Spleen (tissue), 7 donors: ENCODE measurements at regions not wholly inside any gene's neighbourhood (a gene's known extent, or its start where the extent isn't known, plus 50 kb on each side); places are given as distances from the start of the nearest gene placed in this dataset.

Source experiments
- POLR2A ChIP-seq, 3 donors: fragments of 450-650 bp; IDR thresholded peaks; one replicate each; pipeline ENCODE4 v1.5.1; 2017; ENCODE audit warnings: antibody characterized with exemption in 3 of 3, mild to moderate bottlenecking in 1 of 3
- POLR2AphosphoS5 ChIP-seq, 3 donors: sonication (generic); formaldehyde crosslinking; IDR thresholded peaks; one replicate each; pipeline ENCODE4 v1.5.1; 2017; ENCODE audit warnings: antibody characterized with exemption in 3 of 3
- TF ChIP-seq, protein P1 (sequence below), 11 experiments: fragments of 200-600 bp in 7 of 11; fragments of 450-650 bp in 4 of 11; sonication (generic) in 4 of 11; IDR thresholded peaks in 8 of 11; conservative IDR thresholded peaks in 3 of 11; 1 replicate in 7 of 11; 2 replicates in 4 of 11; pipeline versions ENCODE4 v1.4.0 to v1.8.0; 2016 to 2021; ENCODE audit warnings: antibody characterized with exemption in 11 of 11, inconsistent platforms in 4 of 11, mild to moderate bottlenecking in 1 of 11
- donor health status: DM: no; HTN: no; CAD: no; lungs with moderate emphysema.
- donor health status: DM: no; HTN: no; CAD: no.
- donor health status: DM: no; HTN: no; CAD: no.

DNA sequence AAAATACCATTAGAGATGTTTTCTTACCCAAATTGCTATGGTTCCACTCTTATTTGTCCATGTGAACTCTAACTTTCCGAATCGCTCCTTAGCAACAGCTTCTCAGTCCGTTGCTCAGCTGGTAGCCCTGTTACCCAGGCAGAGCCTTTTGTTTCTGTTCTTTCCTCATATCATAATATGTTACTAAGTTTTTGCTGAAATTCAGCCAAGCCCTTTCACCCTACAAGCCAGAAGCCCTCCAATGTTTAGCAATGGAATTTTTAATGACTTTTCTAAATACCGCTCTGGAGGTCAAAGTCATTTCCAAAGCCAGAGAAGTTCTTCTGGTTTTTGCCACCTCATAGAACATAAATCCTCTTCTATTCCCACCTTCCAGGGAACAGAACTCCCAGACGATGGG is 1029.5 kb downstream of the C4orf33 start:
- TF ChIP-seq, protein P1, sequence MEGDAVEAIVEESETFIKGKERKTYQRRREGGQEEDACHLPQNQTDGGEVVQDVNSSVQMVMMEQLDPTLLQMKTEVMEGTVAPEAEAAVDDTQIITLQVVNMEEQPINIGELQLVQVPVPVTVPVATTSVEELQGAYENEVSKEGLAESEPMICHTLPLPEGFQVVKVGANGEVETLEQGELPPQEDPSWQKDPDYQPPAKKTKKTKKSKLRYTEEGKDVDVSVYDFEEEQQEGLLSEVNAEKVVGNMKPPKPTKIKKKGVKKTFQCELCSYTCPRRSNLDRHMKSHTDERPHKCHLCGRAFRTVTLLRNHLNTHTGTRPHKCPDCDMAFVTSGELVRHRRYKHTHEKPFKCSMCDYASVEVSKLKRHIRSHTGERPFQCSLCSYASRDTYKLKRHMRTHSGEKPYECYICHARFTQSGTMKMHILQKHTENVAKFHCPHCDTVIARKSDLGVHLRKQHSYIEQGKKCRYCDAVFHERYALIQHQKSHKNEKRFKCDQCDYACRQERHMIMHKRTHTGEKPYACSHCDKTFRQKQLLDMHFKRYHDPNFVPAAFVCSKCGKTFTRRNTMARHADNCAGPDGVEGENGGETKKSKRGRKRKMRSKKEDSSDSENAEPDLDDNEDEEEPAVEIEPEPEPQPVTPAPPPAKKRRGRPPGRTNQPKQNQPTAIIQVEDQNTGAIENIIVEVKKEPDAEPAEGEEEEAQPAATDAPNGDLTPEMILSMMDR (IDR thresholded peaks at IDR 0.05 in 8 of 11, conservative IDR thresholded peaks at IDR 0.05 in 3 of 11): no peak
- TF ChIP-seq POLR2A (IDR thresholded peaks at IDR 0.05) (no peak), POLR2AphosphoS5 (IDR thresholded peaks at IDR 0.05) (no peak)
